Hematopoietic multipotent progenitor cell treated with erythropoietin and hydrocortisone succinate and interleukin-3 and kit ligand, for 15 days (in vitro differentiated cells): ENCODE measurements at regions not wholly inside any gene's neighbourhood (a gene's known extent, or its start where the extent isn't known, plus 50 kb on each side); places are given as distances from the start of the nearest gene placed in this dataset.

Source experiments
- DNase-seq: peaks from one replicate; pipeline ENCODE4 v3.0.0-alpha.2; 2015; ENCODE audit warnings: low spot score

DNA sequence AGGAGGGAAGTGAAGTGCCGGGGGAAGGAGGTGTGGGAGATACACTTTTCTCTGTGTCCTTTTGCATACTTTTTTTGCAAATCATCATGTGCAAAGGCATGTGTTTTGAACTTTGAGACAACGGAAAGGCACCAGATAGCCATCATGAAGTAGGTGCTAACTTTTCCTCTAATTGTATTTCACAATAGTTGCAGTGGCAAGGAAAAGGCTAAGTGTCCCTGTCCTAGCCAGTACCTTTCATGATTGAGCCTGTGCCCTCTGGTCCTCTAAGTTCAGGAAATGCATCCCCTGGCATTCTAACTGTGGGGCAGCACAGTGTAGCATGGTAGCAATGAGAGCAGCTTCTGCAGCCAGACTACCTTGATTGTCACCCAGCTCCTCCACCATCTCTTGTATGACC is 186.2 kb downstream of the ADSS2 start:
- DNase-seq: no peak

DNA sequence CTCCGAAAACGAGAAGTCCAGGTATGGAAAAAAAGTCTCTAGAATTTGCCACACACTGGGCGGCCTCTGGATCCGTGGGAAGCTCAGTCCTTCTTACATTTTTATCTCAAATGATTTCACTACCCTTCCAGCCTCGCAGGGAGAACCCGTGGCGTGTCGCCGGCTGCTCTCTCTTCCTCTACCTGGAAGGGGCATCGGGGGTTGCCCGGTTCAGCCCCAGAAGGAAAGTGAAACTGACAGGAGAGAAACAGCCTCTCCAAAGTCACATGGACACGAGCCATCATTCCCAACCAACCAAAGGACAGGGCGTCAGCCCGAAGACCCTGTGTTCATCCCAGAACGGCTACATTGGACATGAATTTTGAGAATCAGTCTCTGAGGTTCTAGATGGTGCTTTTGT is 182.5 kb downstream of the ADSS2 start:
- DNase-seq: no peak

DNA sequence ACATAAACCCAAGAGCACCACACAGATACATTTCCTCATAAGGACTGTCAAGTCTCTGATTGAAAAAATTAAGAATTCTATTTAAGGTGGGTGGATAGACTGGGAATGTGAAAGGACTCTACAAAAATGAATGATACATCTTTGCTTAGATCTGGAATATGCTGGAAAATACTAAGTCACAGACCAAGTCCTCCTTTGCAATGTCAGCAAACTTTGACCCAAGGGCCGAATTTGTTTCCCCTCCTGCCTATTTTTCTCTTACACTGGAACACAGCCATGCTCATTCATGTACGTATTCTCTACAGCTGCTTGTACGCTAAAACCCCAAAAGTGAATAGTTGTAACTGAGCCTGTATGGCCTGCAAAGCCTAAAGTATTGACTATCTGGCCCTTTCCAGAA is 180.7 kb downstream of the ADSS2 start:
- no peak for DNase-seq

DNA sequence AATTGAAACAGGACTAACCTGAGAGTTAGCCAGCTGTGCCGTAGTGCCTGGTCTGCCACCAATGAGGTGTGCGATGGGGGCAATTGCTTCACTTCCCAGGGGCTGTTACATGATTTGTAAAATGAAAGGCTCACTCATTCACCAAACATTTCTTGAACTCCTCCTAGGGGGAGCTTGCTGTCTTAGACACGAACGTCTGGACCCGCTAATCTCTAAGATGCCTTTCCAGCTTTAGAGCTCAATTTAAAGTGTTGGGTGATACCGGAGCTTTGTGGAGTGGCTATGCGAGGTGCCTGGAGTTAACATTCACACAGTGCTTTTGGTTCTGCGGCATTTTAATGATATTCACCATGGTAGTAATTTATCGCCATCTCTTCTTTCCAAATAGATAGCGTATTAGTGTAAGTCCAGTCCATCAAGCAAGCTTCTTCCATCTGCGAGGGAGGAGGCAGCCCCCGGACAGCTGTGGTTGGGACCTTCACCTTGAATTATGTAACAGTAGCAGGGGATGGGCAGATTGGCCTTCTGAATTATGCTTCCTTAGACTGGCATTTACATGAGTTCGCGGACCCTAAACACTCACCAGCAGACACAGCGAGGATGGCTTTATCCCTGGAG is 179.9 kb downstream of the ADSS2 start:
- no peak for DNase-seq

DNA sequence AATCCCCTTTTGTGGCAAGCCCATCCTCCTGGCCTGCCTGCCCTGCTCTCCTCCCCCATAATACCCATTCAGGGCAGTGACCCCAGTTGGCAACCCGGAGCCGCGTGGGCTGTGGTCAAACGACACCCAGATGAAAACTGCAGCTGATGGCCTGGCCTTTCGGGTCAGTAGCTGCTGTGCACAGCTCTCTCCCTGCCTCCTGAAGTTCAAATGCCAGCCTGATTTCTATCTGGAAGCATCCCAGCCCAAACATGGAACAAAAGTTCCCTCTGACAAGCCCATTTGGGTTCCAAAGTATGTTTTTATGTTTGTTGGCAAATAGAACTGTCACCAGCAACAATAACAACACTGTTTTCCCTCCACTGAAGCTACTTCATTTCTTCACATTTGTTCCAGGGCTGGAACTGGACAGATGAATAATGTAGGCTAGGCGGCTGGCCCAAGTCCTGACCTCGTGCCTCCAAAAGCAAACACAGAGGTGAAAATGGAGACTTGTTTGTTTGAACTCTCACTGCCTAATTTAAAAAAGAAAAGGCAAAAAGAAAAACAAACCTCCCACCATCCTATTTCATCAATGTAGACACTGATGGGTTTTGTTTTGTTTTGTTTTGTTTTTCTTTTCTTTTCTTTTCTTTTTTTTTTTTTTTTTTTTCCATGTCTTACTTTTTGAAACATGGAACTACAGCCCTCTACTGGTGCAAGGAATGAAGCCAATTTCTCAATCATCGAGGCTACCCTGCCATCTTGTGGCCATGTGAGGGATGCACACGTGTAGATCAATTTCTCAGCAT is 179.0 kb downstream of the ADSS2 start:
- peak; percentile 65 for DNase-seq

DNA sequence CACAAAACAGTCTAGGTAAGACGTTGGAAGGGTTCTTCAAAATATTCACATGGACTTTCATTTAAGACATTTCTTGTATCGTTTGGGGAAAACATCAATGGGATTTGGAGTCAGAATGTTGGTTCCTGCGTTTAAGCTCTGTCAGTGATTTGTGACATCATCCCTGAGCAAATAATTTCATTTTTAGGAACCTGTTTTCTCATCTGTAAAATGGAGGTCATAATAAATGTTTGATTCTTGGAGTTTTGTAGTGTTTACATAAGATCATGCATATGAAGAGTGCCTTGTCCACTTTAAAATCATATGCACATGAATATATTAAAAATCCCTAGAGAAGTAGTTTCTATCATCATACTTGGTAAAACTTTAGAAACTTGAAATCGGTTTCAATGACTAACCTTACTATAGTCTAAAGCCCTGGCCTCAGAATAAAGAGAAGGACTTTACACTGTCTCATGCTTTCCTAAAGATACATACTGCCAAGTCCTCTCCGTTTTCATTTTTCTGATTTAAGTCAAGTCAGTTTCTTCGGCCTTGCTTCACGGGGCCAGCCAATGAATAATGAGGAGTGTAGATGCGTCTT is 178.4 kb downstream of the ADSS2 start:
- no peak for DNase-seq

DNA sequence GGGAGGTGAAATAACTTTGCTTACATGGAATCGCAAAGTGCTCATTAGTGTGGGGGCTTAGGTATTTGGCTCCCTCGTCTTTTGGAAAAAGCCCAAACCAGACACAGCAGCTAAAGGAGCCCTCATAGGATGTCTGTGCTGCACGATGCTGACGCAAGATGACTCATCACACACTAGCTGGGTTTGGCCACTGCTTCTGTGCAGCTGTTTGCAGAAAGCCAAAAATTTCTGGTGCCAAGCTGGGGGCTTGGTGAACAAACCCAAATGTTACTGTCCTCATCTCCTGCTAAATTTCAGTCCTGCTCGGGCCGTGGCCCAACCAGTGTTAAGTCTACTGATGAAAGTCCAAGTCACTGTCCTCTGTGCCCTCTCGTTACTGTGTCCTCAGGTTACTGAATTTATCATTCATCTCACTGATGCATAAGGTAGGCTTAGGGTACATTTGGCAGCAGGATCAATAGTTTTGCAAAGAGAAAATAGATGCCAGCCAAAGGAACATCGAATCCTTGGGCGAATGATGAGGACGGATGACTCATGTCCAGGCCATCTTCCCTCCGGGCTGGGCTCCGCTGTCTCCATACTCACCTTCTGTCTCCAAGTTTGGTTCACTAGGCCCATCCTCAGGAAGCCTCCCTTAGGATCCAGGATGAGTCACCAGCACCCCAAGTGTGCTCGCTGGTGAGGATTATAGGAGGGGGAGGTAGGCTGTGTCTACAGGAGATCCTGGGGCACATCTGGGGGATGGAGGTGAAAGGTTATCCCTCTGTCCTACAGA is 177.7 kb downstream of the ADSS2 start:
- peak; percentile 20 for DNase-seq

DNA sequence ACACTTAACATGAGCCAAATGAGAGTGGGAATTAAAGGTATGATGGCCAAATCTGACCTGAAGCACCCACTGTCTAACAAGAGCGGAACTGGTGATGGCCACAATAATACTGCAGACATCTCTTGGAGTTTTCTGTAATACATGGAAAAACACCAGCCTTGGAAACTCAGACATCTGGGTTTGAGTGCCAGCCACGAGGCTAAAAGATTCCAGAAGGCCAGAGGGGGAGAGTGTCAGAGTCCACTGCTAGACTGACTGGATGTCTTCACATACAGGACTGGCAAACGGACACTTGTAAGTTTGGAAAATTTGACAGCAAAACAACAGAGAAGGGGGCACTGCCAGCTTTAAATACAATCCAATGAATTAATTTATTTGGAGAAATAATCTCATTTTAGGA is 175.1 kb downstream of the ADSS2 start:
- no peak for DNase-seq

DNA sequence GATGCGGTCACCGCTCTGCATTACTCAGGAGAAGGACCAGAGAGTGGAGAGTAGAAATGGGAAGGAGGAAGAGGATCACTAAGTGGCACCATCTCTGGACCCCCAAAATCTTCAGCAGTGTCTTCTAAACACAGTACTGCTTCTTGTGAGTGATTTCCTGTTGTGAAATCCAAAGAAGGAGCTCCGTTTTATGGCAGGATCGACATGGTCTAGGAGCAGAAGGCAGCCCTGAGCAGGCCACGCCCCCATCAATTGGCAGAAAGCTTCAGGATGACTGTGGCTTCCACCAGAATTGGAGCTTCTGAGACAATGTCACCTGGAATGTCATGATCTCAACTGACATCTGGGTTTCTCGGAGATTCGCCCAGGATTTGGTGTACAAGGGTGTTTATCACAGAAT is 171.5 kb downstream of the ADSS2 start:
- no peak for DNase-seq

DNA sequence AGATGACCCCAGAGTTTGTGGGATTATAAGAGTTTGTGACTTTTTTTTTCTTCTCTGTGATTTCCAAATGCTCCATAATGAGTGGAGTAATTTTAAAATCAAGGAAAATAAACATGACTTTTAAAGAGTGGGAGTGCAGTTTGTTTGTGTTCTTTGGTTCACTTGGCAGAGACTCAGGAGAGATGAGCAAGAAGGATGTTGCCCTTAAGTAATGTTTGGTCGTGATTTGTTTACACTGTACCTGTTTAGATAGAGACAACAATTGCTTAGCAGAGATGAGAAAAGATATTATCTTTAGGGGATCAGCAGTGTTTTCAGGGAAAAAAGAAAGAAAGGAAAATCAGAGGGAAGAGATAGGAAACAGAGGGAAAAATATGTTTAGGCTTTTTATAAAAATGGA is 170.8 kb downstream of the ADSS2 start:
- no peak for DNase-seq

DNA sequence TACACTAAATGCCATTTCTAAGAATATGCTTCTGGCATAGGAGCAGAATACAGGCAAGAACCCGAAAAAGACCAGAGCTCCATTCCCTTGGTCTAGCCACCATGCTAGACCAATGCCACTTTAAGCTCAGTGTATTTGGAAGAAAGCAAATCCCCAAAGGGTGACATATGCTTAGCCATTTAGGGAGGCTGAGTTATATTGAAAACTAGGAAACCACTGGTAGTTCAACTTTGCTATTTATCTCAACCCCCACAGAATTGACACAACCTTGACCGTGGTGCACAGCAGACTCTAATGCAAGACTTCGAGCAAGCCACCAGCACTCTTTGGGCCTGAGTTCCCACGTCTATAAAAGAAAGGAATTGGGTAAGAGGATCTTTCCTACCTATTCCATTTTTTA is 167.9 kb downstream of the ADSS2 start:
- no peak for DNase-seq

DNA sequence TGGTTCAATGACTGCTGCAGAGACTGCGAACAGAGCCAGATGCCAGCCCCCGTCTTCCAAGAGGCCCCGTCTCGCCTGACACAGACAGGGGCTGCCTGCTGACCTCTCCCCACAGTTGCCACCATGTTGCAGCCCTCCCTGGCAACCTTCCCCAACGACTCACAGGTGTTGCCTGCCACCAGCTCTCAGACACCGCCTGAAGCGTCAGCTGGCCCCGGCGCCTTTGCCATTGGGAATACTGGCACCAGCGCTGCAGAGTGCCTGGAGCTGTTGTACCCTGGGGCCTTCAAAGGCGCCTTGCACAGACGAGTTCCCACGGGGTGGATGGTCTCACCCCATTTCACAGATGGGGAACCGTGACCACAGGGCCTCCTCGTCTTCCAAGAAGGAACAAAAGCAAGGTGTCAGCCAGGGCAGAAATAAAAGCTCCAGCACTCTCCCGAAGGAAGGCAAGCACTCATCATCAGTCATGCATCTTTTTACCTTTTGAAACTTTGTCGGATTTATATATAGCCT is 167.0 kb downstream of the ADSS2 start:
- DNase-seq: no peak

DNA sequence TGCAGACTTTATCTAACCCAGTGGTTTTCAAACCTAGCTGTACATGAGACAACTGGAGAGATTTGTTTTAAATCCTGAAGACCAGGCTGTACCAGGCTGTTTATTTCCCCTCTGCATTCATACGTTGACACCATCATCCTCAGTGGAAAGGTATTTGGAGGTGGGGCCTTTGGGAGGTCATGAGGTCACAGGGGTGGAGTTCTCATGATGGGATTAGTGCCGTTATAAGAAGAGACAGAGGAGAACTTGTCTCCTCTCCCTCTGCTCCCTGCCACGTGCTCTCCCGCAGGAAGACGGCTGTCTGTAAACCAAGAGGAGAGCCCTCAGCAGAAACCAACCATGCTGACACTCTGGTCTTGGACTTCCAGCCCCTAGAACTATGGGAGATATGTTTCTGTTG is 165.4 kb downstream of the ADSS2 start:
- no peak for DNase-seq

DNA sequence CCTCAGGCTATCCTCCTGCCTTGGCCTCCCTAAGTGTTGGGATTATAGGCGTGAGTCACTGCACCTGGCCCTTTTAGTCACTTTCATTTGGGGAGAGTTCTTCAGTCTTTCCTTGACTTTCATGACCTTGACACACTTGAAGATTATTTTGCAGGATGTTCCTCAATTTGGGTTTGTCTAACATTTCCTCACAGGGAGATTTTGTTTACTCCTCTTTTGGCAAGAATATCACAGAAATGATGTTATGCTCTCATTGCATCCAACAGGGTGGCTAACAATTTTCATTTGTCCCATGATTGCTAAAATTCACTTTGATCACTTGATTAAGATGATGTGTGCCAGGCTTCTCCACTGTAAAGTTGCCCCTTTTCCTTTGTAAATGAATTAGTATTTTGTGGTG is 164.0 kb downstream of the ADSS2 start:
- no peak for DNase-seq

DNA sequence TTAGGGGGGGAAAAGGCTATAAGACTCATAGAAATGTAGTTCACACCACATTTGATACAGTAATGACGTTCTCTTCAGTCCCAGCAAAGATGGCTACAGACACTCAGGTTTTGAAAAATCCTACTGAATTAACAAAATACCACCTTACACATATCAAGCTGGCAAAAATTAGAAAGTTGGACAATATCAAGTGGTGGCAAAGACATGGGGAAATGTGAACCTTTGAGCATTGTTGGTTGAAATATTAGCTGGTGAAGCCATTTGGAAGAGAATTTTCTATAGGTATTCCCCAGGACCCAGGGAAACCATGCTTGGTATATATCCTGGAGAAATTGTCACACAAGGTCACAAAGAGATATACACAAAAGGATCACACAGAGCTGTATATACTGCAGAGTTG is 163.0 kb downstream of the ADSS2 start:
- DNase-seq: no peak

DNA sequence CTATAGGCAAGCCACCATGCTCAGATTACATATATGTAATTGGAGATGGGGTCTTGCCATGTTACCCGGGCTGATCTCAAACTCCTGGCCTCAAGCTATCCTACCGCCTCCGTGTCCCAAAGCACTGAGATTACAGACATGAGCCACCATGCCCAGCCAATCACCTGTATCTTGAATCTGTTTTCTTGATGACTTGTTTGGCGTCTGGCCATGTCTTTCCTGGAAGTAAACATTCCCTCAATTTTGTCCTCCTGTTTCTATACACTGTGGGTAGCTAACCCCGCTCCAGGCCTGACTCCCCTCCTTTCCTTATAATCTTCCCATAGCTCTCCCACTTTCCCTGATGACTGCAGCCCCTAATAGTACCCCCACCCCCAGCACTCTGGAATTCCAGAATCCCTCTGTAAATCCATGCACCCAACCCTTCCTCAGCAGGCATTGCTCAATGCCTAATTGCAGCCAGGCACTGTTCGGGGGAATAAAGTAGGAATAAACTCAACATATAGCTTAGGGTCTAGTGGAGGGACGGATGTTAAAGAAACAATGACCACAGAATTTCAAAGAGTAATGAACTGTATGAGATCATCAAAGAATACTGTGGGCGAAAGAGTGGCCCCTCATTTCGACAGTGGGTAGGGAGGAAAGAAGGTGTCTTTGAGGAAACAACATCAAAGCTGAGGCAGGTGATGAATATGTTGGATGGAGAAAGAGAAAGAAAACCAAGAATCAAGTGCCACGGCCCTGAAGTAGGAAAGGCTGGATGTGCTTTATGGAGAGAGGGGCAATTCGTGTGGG is 161.5 kb downstream of the ADSS2 start:
- no peak for DNase-seq

DNA sequence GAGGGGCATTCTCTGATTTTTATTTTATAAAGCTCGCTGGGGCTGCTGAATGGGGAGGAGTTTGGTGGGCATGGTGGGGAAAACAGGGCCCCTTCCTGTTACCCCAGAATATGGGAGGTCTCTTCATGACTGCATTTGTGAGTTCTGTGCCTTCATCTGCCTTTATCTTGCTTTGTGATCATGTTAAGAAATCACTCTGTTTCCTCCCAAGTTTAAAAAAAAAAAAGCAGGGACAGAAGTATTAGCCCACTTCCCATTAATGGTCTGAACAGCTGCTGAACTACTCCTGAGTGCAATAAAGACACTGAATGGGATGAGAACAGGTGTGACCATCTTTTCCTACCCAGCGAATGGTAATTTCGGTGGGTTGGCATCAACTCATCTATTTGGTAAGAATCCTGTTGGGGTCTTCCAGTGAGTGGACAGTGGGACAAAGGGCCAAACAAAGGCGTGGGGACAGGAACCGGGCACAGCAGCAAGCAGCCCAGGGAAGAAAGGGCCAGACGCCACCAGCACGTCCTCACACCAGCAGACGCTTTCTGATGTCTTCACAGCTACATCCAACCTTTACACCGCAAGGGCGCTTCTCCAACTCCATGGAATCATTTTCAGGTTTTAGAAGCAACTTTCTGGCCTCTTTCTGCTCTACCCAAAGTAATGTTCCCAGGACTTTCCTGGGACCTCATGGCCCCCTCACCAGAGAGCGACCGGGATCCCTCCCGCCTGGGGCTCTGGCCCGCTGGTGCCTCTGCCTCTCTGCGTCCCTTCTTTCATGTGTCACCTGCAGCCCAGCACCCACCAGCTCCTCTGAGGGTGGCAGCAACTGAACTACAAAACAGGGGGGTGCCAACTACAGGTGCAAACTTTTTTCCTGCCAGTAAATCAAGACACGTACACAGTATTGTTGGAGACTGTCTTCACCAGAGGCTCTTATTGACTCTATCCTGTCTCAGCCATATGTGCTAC is 160.2 kb downstream of the ADSS2 start:
- no peak for DNase-seq

DNA sequence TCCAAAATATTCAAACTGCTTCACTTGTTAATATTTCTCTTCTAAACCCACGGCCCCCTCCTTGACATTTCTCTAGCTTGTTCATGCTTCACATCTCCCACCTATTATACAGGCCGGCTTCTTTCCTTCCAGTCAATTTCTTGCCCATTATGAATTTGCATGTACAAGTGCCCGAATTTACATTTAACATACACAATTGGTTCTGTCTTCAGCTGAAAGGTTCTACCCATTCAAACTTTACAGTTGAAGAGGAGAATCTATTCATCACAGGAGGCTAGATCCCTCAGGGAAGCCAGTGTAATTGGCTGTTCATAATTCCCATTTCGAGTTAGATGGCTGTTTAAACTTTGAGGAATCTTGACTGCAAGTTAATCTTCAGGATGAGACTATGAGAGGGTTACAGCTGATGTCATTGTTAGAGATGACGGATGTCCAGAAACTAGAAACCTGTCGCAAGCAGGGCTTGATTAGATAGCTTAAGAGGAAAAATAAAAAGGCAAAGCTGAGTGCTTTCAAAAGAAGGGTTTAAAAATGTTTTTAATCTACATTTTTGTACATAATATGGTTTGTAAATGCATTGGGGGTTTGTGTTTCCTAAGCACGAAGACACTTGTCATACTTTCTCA is 157.0 kb downstream of the ADSS2 start:
- no peak for DNase-seq

DNA sequence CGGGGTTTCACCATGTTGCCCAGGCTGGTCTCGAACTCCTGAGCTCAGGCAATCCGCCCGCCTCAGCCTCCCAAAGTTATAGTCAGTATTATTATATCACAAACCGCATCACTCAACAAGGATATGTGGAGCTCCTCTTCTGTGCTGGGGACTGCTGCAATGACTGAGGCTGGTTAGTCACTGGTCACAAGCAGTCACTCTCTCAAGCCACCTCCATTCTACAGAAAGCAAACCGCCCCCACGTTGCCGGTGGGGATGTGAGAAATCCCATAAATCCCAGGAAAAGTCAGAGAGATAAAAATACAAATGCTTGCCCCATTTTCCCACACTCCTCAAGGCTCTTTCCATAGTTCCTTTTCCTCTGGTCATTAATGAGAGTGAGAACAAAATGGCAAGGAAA is 155.7 kb downstream of the ADSS2 start:
- no peak for DNase-seq

DNA sequence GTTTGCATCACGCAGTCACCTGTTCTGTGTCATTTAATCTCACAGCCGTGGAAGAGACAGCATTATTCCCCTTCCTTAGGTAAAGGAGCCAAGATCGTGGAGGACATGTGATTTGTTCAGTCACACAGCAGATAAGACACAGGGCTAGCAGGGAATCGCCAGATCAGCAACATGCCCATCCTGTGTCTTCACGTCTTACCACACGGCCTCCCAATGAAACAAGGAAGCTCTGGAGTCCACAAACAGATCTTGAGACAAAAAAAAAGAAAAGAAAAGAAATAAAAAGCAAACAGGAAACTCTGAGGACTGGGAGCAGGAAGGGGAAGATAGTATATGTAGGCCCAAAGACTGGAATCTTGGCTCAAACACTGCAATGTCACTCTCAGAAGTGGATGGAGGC is 155.3 kb downstream of the ADSS2 start:
- no peak for DNase-seq
